Common myeloid progenitor, CD34-positive (primary cell): ENCODE measurements at regions not wholly inside any gene's neighbourhood (a gene's known extent, or its start where the extent isn't known, plus 50 kb on each side); places are given as distances from the start of the nearest gene placed in this dataset.

ENCODE experiments used
- CTCF ChIA-PET: fragments of 350-600 bp; sonication (Branson Sonifier 250); formaldehyde crosslinking; loops from one replicate; lab custom pipeline; 2021; ENCODE audit warnings: antibody characterized with exemption; lab: Charles Lee
- POLR2A ChIA-PET: fragments of 350-600 bp; sonication (Branson Sonifier 250); formaldehyde crosslinking; loops from one replicate; lab custom pipeline; 2021; ENCODE audit warnings: antibody characterized with exemption; lab: Charles Lee
- DNase-seq, 3 donors: peaks; one replicate each; pipeline versions ENCODE4 v3.0.0 to v3.0.0-alpha.2; 2013
- H3K27ac ChIP-seq, 2 experiments: 1 replicate in 1 of 2; 2 replicates in 1 of 2; pipeline ENCODE4 v1.7.0; 2013; ENCODE audit warnings: inconsistent platforms in 2 of 2, low read length in 2 of 2, mild to moderate bottlenecking in 2 of 2, low read depth in 1 of 2, moderate library complexity in 1 of 2; ENCODE audit not compliant: severe bottlenecking in 2 of 2, insufficient read depth in 1 of 2, poor library complexity in 1 of 2
- H3K27me3 ChIP-seq, 5 experiments: replicated peaks in 2 of 5; 1 replicate in 3 of 5; 2 replicates in 2 of 5; pipeline versions ENCODE4 v1.6.1 to v1.7.0; 2013; ENCODE audit warnings: low read length in 4 of 5, mild to moderate bottlenecking in 2 of 5, moderate library complexity in 2 of 5, inconsistent platforms in 1 of 5; ENCODE audit not compliant: insufficient read depth in 5 of 5, control insufficient read depth in 4 of 5
- H3K36me3 ChIP-seq, 4 experiments: 1 replicate in 2 of 4; 2 replicates in 2 of 4; pipeline versions ENCODE4 v1.6.1 to v1.7.0; 2013; ENCODE audit warnings: low read length in 3 of 4, control low read depth in 1 of 4, mild to moderate bottlenecking in 1 of 4; ENCODE audit not compliant: control insufficient read depth in 4 of 4, insufficient read depth in 4 of 4
- H3K4me1 ChIP-seq, 4 experiments: 1 replicate in 3 of 4; 2 replicates in 1 of 4; pipeline versions ENCODE4 v1.6.1 to v1.7.1; 2013; ENCODE audit warnings: low read length in 3 of 4, mild to moderate bottlenecking in 3 of 4, control low read depth in 1 of 4, inconsistent platforms in 1 of 4, moderate library complexity in 1 of 4; ENCODE audit not compliant: control insufficient read depth in 4 of 4, insufficient read depth in 4 of 4; ENCODE audit errors: control extremely low read depth in 1 of 4
- H3K4me3 ChIP-seq, 7 experiments: 1 replicate in 4 of 7; 2 replicates in 3 of 7; pipeline versions ENCODE4 v1.5.1 to v1.7.0; 2013; ENCODE audit warnings: mild to moderate bottlenecking in 7 of 7, low read length in 6 of 7, moderate library complexity in 6 of 7, inconsistent platforms in 2 of 7, low read depth in 2 of 7, control low read depth in 1 of 7; ENCODE audit not compliant: insufficient read depth in 4 of 7, control insufficient read depth in 1 of 7; ENCODE audit errors: extremely low read depth in 1 of 7
- H3K9me3 ChIP-seq, 5 experiments: 1 replicate in 4 of 5; 2 replicates in 1 of 5; pipeline versions ENCODE4 v1.6.1 to v1.7.1; 2013; ENCODE audit warnings: low read length in 4 of 5, mild to moderate bottlenecking in 2 of 5, inconsistent platforms in 1 of 5, low read depth in 1 of 5, moderate library complexity in 1 of 5; ENCODE audit not compliant: control insufficient read depth in 4 of 5, insufficient read depth in 2 of 5; ENCODE audit errors: control extremely low read depth in 1 of 5
- WGBS: methylation state at CpG from one replicate; pipeline ENCODE4 v1.1.5; 2013; ENCODE audit not compliant: insufficient coverage; 5-methylcytosine and 5-hydroxymethylcytosine counted together

- no peak overlapping the region for H3K4me3 ChIP-seq
- H3K4me1 ChIP-seq: peaks cover 16 to 39% (median 22%) of the 10 kb centered on the region in 4 experiments
- no peaks in the 10 kb centered on the region for H3K27me3 ChIP-seq
- DNase-seq: no peak
- ChIA-PET POLR2A (no interaction called here), CTCF (no interaction called here)
- H3K27ac ChIP-seq: no peak overlapping the region
- WGBS: 100% methylated on average over 1 of the region's 1 CpG
- H3K36me3 ChIP-seq: no peaks in the 10 kb centered on the region
- no peaks in the 10 kb centered on the region for H3K9me3 ChIP-seq
Measured at GRCh38 chr6:113635222-113635986, 221.7 kb upstream of the MARCKS start.

GRCh38 chr6:113636357-113636824 lies 220.8 kb upstream of the MARCKS start:
- no CpG with 5 or more reads among the region's 1 CpG for WGBS
- Histone ChIP-seq H3K9me3 (no peaks in the 10 kb centered on the region), H3K27me3 (no peaks in the 10 kb centered on the region), H3K4me3 (no peak overlapping the region), H3K36me3 (no peaks in the 10 kb centered on the region), H3K4me1 (peaks cover 9 to 30% (median 16%) of the 10 kb centered on the region in 4 experiments), H3K27ac (no peak overlapping the region)
- no peak for DNase-seq
- CTCF ChIA-PET: no interaction called here
- POLR2A ChIA-PET: no interaction called here

GRCh38 chr6:113640051-113640450 lies 217.1 kb upstream of the MARCKS start:
- Histone ChIP-seq H3K4me3 (no peak overlapping the region), H3K9me3 (no peaks in the 10 kb centered on the region), H3K27me3 (no peaks in the 10 kb centered on the region), H3K27ac (no peak overlapping the region), H3K4me1 (peaks cover 0 to 4% (median 1%) of the 10 kb centered on the region in 4 experiments), H3K36me3 (no peaks in the 10 kb centered on the region)
- ChIA-PET CTCF (no interaction called here), POLR2A (interaction anchor here (0.6 kb wide), 1 partner anchor 101 kb away, joined by 3 read pairs; no protein-coding TSS in a partner anchor)
- no peak for DNase-seq

- POLR2A ChIA-PET: no interaction called here
- no peaks in the 10 kb centered on the region for H3K9me3 ChIP-seq
- DNase-seq: no peak
- H3K4me3 ChIP-seq: no peak overlapping the region
- no peaks in the 10 kb centered on the region for H3K36me3 ChIP-seq
- WGBS: 93% methylated on average over 2 of the region's 7 CpGs
- H3K4me1 ChIP-seq: no peaks in the 10 kb centered on the region
- no peak overlapping the region for H3K27ac ChIP-seq
- H3K27me3 ChIP-seq: no peaks in the 10 kb centered on the region
- CTCF ChIA-PET: interaction anchor here (1.2 kb wide), 1 partner anchor 28 kb away, joined by 3 read pairs; no protein-coding TSS in a partner anchor
Measured at GRCh38 chr6:113642001-113642713, 215.0 kb upstream of the MARCKS start.

GRCh38 chr6:113642714-113643406 lies 214.3 kb upstream of the MARCKS start:
- ChIA-PET CTCF (interaction anchor here (1.2 kb wide), 1 partner anchor 28 kb away, joined by 3 read pairs; no protein-coding TSS in a partner anchor), POLR2A (no interaction called here)
- H3K27me3 ChIP-seq: no peaks in the 10 kb centered on the region
- no peak overlapping the region for H3K27ac ChIP-seq
- H3K4me1 ChIP-seq: no peaks in the 10 kb centered on the region
- H3K36me3 ChIP-seq: no peaks in the 10 kb centered on the region
- H3K4me3 ChIP-seq: no peak overlapping the region
- peak in 2 of 3 donors; percentile 17 to 31 for DNase-seq
- WGBS: 100% methylated on average over 1 of the region's 2 CpGs
- H3K9me3 ChIP-seq: no peaks in the 10 kb centered on the region

- no peak for DNase-seq
- ChIA-PET CTCF (no interaction called here), POLR2A (no interaction called here)
- Histone ChIP-seq H3K4me3 (no peak overlapping the region), H3K9me3 (no peaks in the 10 kb centered on the region), H3K27me3 (no peaks in the 10 kb centered on the region), H3K36me3 (no peaks in the 10 kb centered on the region), H3K27ac (no peak overlapping the region), H3K4me1 (no peaks in the 10 kb centered on the region)
- no CpG with 5 or more reads among the region's 2 CpGs for WGBS
Measured at GRCh38 chr6:113643407-113643770, 213.8 kb upstream of the MARCKS start.
